Right lobe of liver (tissue), 4 donors: ENCODE measurements at regions not wholly inside any gene's neighbourhood (a gene's known extent, or its start where the extent isn't known, plus 50 kb on each side); places are given as distances from the start of the nearest gene placed in this dataset.

Experiments
- POLR2A ChIP-seq: fragments of 450-650 bp; IDR thresholded peaks from one replicate; pipeline ENCODE4 v1.6.1; 2017; ENCODE audit warnings: antibody characterized with exemption, mild to moderate bottlenecking
- TF ChIP-seq, protein P1 (sequence below), 4 donors: fragments of 200-600 bp in 3 of 4; fragments of 450-650 bp in 1 of 4; IDR thresholded peaks; one replicate each; pipeline versions ENCODE4 v1.5.1 to v1.8.0; 2016 to 2022; ENCODE audit warnings: antibody characterized with exemption in 4 of 4, mild to moderate bottlenecking in 2 of 4
- donor health status: DM: no; HTN: no; CAD: no.
- donor health status: DM: no; HTN: no; CAD: no.
- donor health status: DM: no; HTN: yes; CAD: no.

GRCh38 chr2:116456429-116456828, 1358.1 kb upstream of the DDX18 start:
- TF ChIP-seq, protein P1, sequence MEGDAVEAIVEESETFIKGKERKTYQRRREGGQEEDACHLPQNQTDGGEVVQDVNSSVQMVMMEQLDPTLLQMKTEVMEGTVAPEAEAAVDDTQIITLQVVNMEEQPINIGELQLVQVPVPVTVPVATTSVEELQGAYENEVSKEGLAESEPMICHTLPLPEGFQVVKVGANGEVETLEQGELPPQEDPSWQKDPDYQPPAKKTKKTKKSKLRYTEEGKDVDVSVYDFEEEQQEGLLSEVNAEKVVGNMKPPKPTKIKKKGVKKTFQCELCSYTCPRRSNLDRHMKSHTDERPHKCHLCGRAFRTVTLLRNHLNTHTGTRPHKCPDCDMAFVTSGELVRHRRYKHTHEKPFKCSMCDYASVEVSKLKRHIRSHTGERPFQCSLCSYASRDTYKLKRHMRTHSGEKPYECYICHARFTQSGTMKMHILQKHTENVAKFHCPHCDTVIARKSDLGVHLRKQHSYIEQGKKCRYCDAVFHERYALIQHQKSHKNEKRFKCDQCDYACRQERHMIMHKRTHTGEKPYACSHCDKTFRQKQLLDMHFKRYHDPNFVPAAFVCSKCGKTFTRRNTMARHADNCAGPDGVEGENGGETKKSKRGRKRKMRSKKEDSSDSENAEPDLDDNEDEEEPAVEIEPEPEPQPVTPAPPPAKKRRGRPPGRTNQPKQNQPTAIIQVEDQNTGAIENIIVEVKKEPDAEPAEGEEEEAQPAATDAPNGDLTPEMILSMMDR (IDR thresholded peaks at IDR 0.05) = no peak
- no peak for TF ChIP-seq POLR2A
